CD4-positive, alpha-beta T cell treated with Interleukin-4 for 4 hours (primary cell): ENCODE measurements at regions not wholly inside any gene's neighbourhood (a gene's known extent, or its start where the extent isn't known, plus 50 kb on each side); places are given as distances from the start of the nearest gene placed in this dataset.

Experiments used
- DNase-seq: peaks from one replicate; pipeline ENCODE4 v3.0.0-alpha.2; 2020

GRCh38 chr15:52857937-52858781 lies 68.0 kb upstream of the ONECUT1 start:
- no peak for DNase-seq

- DNase-seq, result no peak
Observed at GRCh38 chr15:52857471-52857870, 67.3 kb upstream of the ONECUT1 start.

GRCh38 chr15:52856286-52856685 lies 66.2 kb upstream of the ONECUT1 start:
- no peak for DNase-seq

- DNase-seq, result no peak
Observed at GRCh38 chr15:52855157-52855556, 65.0 kb upstream of the ONECUT1 start.

GRCh38 chr15:52844823-52845222 lies 54.7 kb upstream of the ONECUT1 start:
- DNase-seq, result no peak
